Lung (tissue), 11 donors: ENCODE measurements at regions not wholly inside any gene's neighbourhood (a gene's known extent, or its start where the extent isn't known, plus 50 kb on each side); places are given as distances from the start of the nearest gene placed in this dataset.

ENCODE experiments used
- ATAC-seq: fragments of 200-7000 bp; cut with Tn5 transposase; one replicate; pipeline ENCODE4 v1.9.1; 2020; ENCODE audit warnings: moderate number of reproducible peaks; ENCODE audit not compliant: insufficient read depth, low FRiP score
- DNase-seq, 3 donors: peaks; one replicate each; pipeline ENCODE4 v3.0.0-alpha.2; 2013 to 2017
- H3K27ac ChIP-seq, 2 donors: one replicate each; pipeline ENCODE4 v1.5.1; 2013; ENCODE audit warnings: mild to moderate bottlenecking in 2 of 2, moderate library complexity in 2 of 2, control low read depth in 1 of 2, inconsistent platforms in 1 of 2, low read depth in 1 of 2, low read length in 1 of 2
- H3K27me3 ChIP-seq, 3 donors: one replicate each; pipeline ENCODE4 v1.5.1; 2013; ENCODE audit warnings: low read length in 2 of 3; ENCODE audit not compliant: control insufficient read depth in 3 of 3, insufficient read depth in 3 of 3
- H3K36me3 ChIP-seq, 4 donors: one replicate each; pipeline ENCODE4 v1.5.1; 2013; ENCODE audit warnings: low read length in 4 of 4, mild to moderate bottlenecking in 1 of 4, moderate library complexity in 1 of 4; ENCODE audit not compliant: control insufficient read depth in 4 of 4, insufficient read depth in 4 of 4
- H3K4me1 ChIP-seq, 5 donors: one replicate each; pipeline ENCODE4 v1.5.1; 2013; ENCODE audit warnings: low read length in 5 of 5, mild to moderate bottlenecking in 2 of 5, moderate library complexity in 1 of 5; ENCODE audit not compliant: control insufficient read depth in 5 of 5, insufficient read depth in 5 of 5
- H3K4me3 ChIP-seq: one replicate; pipeline ENCODE4 v1.5.1; 2013; ENCODE audit warnings: mild to moderate bottlenecking, control low read depth, moderate library complexity
- H3K9ac ChIP-seq, 2 donors: one replicate each; pipeline ENCODE4 v1.5.1; 2013; ENCODE audit warnings: low read length in 2 of 2, control low read depth in 1 of 2; ENCODE audit not compliant: insufficient read depth in 1 of 2
- H3K9me3 ChIP-seq, 4 donors: one replicate each; pipeline ENCODE4 v1.5.1; 2013; ENCODE audit warnings: low read length in 3 of 4, mild to moderate bottlenecking in 1 of 4, moderate library complexity in 1 of 4; ENCODE audit not compliant: control insufficient read depth in 4 of 4, insufficient read depth in 3 of 4
- WGBS, 2 donors: extraction: QIAGEN DNeasy Blood & Tissue Kit; methylation state at CpG; one replicate each; pipeline ENCODE4 v1.1.7; 2013; 5-methylcytosine and 5-hydroxymethylcytosine counted together
- TF ChIP-seq, protein P1 (sequence below): IDR thresholded peaks from 2 replicates; pipeline ENCODE4 v1.5.1; 2012; ENCODE audit warnings: mild to moderate bottlenecking; ENCODE audit errors: control extremely low read depth, extremely low read depth
- donor health status: control.
- donor health status: control.
- donor health status: Bipolar disorder and iron deficiency.
- donor health status: healthy.
- donor health status: DM: yes; HTN: yes; CAD: no.

DNA sequence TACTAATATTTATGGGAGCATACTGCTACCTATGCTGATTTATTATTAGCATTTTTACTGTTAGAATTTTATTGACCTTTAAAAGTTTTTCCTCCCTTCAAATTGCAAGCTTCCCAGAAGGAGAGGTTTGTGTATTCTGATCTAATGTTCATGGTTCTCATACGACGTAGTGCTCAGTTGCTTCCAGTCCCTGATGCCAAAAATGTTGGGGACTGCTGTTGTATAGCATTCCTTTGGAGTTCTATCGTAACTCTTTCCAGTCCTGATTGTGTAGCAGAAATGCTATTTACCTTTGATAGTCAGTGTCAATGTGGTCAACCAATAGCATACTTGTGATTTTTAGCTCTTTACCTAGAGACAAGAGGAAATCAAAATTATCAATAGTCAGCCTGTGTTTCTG is 69.5 kb upstream of the ZSWIM2 start:
- H3K27ac ChIP-seq: no peak overlapping the region
- H3K4me3 ChIP-seq: no peak overlapping the region
- no peaks in the 10 kb centered on the region for H3K9me3 ChIP-seq
- H3K4me1 ChIP-seq: peaks cover 0 to 2% (median 0%) of the 10 kb centered on the region in 5 donors
- 59 to 77% methylated on average over 3 of the region's 3 CpGs for WGBS, 2 donors
- no peak for ATAC-seq
- H3K27me3 ChIP-seq: no peaks in the 10 kb centered on the region
- TF ChIP-seq, protein P1, sequence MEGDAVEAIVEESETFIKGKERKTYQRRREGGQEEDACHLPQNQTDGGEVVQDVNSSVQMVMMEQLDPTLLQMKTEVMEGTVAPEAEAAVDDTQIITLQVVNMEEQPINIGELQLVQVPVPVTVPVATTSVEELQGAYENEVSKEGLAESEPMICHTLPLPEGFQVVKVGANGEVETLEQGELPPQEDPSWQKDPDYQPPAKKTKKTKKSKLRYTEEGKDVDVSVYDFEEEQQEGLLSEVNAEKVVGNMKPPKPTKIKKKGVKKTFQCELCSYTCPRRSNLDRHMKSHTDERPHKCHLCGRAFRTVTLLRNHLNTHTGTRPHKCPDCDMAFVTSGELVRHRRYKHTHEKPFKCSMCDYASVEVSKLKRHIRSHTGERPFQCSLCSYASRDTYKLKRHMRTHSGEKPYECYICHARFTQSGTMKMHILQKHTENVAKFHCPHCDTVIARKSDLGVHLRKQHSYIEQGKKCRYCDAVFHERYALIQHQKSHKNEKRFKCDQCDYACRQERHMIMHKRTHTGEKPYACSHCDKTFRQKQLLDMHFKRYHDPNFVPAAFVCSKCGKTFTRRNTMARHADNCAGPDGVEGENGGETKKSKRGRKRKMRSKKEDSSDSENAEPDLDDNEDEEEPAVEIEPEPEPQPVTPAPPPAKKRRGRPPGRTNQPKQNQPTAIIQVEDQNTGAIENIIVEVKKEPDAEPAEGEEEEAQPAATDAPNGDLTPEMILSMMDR: no peak
- H3K36me3 ChIP-seq: no peaks in the 10 kb centered on the region
- no peak overlapping the region for H3K9ac ChIP-seq
- peak in 2 of 3 donors; percentile 26 to 28 for DNase-seq

DNA sequence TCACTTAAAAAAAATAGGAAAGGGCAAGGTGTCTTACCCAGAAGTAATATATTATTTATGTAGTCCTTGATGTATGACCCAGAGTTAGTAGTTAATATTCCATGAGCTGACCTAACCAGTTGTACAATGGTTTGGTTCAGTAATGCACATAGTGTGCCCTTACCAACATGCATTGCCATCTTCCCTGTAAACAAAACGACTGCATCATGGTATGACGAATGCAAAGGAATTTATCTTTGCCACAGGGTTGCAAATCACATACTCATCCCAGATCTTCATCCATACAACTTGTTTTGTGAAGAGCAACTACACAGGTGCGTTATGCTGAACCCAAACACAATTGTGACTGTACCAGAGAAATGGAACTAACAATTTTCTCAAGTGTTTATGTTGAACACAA is 68.9 kb upstream of the ZSWIM2 start:
- WGBS, 2 donors: 76 to 93% methylated on average over 3 of the region's 3 CpGs
- no peaks in the 10 kb centered on the region for H3K27me3 ChIP-seq

DNA sequence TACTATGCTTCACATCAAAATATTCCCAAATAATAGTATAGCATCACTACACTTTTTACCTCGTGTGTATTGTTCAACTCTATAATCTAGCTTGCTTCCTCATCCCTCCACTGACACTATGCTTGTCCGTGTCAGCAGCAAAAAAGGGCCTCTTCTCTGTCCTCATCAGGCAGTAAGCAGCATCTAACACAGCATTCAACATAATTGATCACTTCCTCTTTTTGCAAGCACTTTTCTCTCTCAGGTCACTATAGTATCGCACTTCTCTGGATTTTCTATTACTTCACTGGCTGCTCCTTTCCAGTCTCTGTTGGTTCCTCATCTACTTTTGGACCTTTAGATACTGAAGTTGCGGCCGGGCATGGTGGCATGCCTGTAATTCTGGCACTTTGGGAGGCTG is 64.9 kb upstream of the ZSWIM2 start:
- 36 to 54% methylated on average over 5 of the region's 5 CpGs for WGBS, 2 donors
- H3K4me1 ChIP-seq: peaks cover 0 to 2% (median 0%) of the 10 kb centered on the region in 5 donors
- no peaks in the 10 kb centered on the region for H3K36me3 ChIP-seq
- H3K27me3 ChIP-seq: no peaks in the 10 kb centered on the region
- TF ChIP-seq, protein P1: no peak
- DNase-seq: no peak
- no peaks in the 10 kb centered on the region for H3K9me3 ChIP-seq
- ATAC-seq: no peak
- no peak overlapping the region for H3K27ac ChIP-seq
- H3K9ac ChIP-seq: no peak overlapping the region
- H3K4me3 ChIP-seq: no peak overlapping the region

More for the DNA sequence above, 68.9 kb upstream of the ZSWIM2 start:
- TF ChIP-seq, protein P1: no peak
- Histone ChIP-seq H3K9me3 (no peaks in the 10 kb centered on the region), H3K27ac (no peak overlapping the region), H3K36me3 (no peaks in the 10 kb centered on the region), H3K9ac (no peak overlapping the region), H3K4me3 (no peak overlapping the region), H3K4me1 (peaks cover 0 to 2% (median 0%) of the 10 kb centered on the region in 5 donors)
- ATAC-seq: no peak
- DNase-seq: no peak

DNA sequence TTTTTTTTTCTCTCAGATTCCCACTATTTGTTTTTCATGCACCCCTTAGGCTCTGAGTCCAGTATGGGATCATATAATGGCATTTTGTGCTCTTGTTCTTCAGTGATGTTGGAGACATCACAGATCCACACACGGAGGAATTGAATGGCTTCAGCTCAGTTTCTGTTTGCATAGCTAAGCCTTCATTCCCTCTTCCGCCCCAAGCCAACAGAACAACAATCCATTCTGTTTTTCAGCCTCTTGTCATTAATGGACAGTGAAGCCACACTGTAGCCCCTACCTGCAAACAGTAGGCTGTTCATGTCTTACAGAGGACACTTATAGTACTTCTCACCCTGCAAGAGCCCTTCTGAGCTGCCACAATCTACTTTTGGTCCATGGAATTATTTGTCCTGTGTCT is 64.0 kb upstream of the ZSWIM2 start:
- Histone ChIP-seq H3K9ac (no peak overlapping the region), H3K9me3 (no peaks in the 10 kb centered on the region), H3K4me1 (no peaks in the 10 kb centered on the region), H3K27ac (no peak overlapping the region), H3K36me3 (no peaks in the 10 kb centered on the region), H3K27me3 (no peaks in the 10 kb centered on the region), H3K4me3 (no peak overlapping the region)
- 77 to 78% methylated on average over 2 of the region's 2 CpGs for WGBS, 2 donors
- ATAC-seq (no peak), DNase-seq (no peak)
- TF ChIP-seq, protein P1: no peak
